Occipital lobe (tissue), 1 donor: ENCODE measurements at regions not wholly inside any gene's neighbourhood (a gene's known extent, or its start where the extent isn't known, plus 50 kb on each side); places are given as distances from the start of the nearest gene placed in this dataset.

ENCODE experiments used
- DNase-seq: peaks from one replicate; lab custom pipeline; 2025; lab: John Stamatoyannopoulos, UW

DNA sequence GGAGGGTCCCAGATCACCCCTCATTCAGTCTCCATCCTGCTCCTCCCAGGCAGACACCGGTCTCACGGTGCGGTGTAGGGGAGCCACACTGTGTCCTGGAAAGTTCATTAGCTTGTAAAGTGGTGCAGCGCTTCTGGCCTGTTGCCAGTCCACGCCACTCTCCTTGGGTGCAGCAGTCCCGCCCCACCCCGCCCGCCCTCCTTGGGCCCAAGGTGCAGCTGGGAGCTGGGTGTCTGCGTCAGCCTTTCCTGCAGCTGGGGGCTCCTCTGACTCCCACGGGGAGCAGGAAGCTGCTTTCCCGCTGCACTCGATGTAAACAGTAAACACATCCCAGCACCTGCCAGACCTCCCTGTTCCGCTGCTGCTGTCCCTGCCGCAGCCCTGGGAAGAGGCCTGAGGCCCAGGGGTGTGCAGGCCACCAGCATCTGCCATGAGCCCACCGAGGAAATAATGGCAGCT lies 53.8 kb upstream of the ASB18 start:
- no peak for DNase-seq

DNA sequence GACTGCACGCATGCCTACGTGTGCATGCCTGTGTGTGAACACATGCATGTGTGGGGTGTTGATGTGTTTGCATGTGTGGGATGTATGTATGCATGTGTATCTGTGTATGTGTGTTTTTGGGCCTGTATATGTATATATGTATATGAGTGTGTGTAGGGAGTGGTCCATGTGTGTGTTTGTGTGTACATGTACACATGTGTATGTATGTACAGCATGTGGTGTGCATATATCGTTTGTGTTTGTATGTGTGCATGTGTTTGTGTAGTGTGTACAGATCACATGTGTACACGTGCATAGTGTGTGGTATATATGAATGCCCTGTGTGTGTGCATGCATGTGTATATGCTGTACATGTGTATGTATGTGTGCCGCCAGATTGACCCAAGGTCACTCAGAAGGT lies 54.2 kb upstream of the ASB18 start:
- no peak for DNase-seq

DNA sequence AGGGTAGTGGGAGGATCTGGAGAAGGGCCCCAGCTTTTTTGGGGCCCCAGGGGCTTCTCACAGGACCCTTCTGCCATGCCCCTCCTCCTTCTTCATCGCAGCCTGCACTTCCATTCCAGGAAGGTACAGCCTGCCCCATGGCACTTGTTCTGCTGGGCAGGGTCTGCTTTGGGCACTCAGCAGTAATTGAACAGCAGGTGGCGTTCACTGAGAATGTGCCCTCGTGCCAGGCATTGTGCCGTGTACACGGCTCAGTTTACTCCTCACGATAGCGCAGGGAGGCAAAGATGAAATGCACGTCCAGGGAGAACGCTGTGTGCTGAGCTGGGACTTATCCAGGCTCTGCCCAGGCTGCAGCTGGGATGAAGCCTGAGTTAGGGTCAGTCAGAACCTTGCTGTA lies 54.8 kb upstream of the ASB18 start:
- DNase-seq = no peak

DNA sequence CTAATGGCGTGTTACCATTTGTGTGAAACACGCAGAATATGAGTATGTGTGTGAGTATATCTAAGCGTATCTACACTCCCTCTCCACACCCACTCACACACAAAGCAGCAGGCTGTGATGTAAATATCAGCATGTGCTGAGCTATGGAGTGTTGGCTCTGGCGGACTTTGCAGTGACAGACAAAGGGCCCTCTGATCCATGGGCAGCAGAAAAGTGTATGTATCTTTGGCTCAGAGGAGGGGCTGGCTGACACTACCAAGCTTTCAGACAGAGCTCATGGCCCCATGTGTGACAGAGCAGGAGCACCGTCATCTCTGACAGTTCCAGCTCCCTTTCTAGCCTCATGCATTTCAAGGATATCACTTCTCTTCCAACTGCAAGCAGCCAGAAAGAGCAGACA lies 57.2 kb upstream of the ASB18 start:
- no peak for DNase-seq

DNA sequence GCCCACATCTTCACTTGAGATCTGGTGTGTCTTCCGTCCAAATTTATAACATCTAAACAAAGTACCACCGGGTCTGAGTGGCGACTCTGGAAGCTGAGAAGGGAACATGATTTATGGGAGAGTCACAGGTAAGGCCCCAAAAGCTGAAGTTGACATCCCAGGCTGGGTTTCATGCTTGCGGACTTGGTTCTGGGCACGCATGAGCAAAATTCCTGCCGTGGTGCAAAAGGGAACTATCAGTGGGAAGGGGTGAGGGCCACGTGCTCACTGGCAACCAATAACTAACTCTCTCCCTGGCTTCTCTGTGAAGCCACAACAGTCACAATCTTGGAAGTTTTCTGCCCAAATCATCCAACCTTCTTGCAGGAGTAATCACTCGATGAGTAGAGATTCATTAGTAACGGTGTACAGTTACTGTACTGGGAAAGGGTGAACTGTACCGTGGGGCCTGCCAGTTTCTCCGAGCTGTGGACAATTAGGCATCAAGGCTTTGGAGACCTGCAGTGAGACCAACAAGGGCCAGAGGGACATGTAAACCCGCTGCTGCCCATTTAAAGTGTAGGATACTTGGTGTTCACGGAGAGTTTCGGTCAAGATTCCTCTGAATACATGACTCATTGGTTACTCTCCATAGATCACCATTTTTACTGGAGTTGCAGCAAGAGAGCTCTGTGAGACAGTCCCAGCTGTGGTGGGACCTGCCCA lies 69.4 kb upstream of the ASB18 start:
- DNase-seq = no peak

DNA sequence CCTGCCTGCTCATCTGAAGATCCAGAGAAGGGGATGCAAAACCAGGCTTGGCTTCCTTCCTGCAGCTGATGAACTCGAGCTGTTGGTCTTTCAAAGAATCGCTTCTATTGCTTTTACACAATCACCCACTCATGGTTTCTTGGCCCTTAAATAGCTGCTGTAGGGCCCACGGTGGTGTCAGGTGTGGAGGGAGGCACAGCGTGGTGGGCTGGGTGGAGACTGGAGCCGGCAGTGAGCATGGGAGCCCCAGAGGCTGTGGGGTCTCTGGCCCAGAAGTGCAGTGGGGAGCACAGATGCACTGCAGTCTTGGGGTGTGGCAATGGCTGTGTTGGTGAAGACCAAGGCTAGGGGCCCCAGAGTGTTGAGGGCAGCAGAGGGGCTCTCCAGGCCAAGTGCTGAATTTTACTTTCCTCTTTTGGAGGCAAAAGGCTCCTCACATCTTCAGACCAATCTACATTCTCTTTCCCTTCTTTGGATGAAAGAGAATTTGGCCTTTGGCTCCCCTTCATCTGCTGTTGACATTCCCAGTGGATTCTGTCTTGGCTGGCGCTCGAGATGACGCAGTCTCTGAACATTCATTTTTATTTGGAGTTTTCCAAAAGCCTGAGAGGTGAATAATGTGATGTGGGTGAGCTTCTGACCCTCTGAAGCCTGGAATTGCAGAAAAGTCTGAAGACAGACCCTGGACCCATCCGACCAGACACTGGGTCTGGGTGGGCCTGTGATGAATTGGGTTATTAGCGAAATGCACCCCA lies 70.1 kb upstream of the ASB18 start:
- no peak for DNase-seq

DNA sequence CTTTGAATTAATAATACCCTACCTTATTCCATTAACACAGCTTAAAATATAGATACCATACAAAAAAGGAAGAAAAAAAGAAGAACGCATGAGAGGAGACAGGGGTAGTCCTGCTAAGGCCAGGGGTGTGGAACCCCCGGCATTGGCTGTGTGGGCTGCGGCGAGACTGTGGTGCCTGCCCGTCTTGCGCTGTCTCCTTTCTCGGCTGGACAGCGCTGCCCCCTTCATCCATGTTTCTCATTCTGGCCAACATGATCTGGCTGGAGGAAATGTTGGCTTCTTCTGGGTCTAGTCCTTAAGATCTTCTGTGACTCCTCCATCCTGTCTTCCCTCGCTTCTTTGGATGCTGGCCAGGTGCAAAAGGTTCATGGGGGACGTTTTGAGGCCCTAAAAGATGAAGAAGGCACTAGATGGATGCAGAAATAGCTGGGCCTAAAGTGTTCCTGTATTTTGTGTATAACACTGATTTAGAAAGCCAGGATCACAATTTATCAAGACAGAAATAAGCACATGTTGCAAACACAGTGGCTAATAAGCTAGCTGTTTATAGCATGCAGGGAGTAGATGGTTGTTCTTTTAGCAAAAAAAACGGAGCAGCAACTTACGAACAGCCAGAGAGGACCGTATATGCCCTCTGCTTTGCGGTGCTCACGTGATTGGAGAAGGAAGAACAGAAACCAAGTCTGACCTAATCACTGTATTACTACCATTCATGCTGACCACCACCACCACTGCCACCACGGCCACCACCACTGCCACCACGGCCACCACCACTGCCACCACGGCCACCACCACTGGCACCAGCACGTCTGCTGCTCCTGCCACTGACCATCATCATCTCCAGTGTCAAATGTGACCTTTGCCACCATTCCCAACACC lies 71.7 kb upstream of the ASB18 start:
- DNase-seq = no peak

DNA sequence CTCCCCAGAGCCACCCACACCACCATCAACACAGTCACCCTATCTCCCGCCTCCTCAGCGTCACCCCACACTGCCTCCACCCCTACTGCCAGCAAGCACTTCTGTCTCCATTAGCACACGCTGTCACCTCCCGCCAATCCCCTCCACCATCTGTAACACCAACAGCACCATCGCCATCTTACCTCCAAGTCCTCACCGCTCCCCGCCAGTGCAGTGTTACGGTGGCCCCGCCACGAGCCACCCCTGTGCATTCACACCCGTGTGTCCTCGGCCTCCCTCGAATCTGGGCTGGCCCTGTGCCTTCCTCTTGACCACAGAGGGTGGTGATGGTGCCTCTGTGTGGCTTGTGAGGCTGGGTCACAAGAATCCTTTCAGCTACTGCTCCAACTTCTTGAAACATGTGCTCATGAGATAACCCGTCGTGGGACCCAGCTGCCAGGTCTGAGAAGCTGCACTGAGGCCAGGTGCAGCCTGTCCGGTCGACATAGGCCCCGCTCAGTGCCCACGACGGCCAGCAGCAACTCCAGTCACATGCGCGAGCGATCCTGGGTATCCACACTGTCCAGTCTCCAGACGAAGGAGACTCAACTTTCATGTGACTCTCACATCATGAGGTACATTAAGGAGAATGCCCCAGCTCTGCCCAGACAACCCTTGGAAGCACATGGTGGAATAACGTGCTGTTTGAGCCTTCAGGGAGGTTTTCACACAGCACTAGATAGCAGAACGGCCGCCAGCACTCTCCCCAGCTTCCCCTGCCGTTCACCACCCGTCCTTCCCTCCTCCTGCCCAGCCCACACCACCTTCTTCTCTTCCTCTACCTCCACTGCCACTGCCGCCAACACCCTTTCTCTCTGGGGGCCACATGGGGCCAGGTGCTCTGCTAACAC lies 72.6 kb upstream of the ASB18 start:
- no peak for DNase-seq

DNA sequence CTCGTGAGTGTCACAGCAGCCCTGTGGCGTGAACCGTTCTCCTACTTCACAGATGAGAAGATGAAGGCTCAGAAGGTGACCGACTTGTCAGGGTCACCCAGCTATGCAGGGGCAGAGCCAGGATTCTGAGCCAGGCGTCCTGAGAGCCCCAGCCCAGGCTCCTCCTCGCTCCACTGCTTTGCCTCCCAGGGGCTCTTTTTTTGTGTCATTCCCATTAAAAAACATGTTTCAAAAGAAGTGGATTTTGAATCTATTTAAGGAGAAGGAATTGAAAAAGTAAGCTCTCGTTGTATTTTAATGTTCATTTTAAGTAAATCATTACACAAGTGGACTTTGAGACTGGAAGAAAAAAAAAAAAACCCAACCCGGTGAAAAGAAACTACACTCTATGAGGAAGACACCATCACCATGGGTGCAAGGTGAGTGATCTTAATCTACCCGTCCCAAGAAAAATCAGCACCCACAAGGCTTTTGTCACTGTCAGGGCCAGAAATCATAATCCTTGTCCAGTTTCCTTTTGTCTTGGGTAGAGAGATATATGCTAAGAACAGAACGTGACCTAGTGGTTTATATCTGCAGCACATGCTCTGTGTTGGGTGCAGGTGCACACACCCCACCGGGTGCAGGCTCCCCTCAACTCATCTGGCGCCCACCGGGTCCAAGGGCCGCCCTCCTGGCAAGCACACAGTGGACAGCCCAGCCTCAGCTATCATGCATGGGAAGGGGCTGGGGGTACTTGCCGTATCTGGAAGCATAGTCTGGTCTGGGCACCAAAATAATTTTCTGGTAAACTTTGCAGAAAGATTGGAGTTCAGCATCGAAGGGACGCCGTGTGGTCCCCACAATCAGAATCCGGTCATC lies 73.5 kb upstream of the ASB18 start:
- DNase-seq = no peak

DNA sequence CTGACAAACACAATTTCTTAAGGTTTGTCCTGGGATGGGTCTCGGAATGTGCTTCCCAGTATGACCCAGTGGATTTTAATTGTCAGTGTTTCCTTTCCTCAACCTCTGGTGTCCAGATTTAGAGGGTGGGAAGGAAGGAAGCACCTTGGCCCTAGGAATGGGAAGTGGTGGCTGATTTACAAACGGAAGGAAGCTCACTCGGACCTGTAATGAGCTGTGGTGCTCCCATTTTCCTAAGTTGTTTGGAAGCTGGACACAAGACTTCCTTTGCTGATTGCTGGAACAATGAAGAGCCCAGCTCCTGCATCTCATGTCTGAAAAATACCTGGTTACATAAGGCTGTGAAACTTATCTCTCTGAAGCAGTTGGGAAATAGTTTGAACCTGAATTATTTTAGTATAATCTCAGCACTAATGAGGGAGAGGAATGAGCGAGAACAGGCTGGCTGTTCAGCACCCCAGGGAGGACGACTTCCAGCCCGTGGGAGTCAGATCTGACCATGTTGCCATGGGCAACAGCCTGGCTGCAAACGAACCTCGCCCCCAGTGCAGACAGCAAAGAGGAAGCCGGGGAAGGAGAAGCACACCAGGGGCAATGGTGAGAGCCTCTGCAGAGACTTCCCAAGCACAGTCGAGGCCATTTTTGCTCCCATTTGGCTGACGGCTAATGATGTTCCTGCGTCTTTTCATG lies 74.4 kb upstream of the ASB18 start:
- DNase-seq = peak; percentile 62

DNA sequence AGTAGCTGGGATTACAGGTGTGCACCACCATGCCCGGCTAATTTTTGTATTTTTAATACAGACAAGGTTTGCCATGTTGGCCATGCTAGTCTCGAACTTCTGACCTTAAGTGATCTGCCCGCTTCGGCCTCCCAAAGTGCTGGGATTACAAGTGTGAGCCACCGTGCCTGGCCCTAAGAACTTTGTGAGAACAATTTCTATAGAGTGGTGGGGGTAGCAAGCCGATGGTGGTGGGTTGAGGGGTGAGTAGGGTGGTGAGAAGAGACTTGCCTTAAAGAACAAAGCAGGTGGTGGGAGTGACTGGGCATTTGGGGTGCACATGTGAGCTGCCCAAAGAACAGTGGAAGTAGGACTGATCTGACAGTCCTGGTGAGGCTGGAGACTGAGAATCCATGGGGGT lies 76.0 kb upstream of the ASB18 start:
- no peak for DNase-seq

DNA sequence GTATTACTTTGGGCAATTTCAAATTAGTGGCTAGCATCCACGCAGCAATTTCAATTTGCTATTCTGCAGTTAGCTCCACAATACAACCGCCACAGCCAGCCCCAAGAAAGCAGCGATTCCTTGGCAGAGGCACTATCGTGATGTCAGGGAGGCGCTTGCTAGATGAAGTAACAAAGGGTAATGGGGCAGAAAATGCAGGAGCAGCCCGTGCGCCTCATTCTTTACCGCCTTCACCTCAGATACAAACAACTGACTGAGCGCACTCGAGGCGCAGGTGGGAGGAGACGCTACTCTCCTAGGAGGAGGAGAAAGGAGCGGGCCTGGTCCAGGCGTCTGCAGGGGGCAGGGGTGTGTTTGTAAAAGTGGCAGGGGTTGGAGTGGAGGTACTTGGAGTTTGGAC lies 76.9 kb upstream of the ASB18 start:
- no peak for DNase-seq

DNA sequence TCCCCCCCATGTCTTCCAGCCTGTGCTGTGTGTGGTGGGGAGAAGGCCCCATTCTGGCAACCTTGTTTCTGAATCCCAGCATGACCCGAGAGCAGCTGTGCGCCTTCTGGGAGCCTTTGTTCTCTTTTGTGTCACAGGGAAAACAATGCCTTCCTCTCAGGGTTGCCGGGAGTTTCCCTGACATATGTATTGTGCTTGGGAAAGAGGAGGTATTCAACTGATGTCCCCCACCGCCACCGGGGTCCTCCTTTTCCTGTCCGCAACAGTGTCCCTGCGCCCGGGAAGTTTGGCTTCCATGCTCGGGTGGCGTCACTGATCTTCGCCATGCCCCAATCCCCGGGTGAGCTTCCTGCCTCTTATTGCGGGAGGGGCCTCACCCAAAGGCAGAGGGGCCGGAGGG lies 77.5 kb upstream of the ASB18 start:
- no peak for DNase-seq

DNA sequence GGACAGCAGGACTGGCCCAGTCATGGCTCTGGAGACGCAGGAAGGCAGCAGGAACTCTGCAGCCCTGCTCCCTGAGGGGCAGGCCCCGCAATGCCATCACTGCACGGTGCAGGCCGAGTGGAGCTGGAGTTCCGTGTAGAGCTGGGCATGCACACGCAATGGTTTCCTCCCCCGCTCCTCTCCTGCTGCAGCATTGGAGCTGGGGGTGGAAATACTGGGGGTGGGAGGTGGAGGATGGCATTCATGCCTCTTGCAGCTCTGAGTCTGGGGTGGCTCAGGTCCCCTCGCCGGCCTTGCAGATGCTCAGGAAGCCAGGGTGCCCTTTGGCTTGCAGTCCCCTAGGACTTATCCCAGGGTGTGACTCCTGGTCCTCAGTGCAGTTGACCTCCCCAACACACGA lies 78.3 kb upstream of the ASB18 start:
- no peak for DNase-seq

DNA sequence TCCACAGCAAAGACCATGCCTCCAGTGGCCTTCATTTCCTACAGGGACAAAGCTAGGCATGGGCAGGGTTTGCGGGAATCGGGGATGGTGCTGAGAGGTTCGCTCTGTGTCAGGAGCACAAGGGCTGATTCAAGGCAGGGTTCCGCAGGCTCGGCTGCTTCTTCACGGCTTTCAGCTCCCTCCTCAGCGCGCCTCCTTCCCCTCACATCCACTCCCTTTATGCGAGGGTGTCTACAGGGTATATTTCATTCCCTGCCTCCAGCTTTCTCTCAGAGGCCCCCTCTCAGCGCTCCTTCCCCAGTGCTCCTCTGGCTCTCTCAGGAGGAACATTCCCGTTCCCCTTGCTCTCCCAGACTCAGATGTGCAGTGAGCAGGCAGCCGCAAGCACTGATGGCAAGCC lies 78.7 kb upstream of the ASB18 start:
- DNase-seq = no peak

DNA sequence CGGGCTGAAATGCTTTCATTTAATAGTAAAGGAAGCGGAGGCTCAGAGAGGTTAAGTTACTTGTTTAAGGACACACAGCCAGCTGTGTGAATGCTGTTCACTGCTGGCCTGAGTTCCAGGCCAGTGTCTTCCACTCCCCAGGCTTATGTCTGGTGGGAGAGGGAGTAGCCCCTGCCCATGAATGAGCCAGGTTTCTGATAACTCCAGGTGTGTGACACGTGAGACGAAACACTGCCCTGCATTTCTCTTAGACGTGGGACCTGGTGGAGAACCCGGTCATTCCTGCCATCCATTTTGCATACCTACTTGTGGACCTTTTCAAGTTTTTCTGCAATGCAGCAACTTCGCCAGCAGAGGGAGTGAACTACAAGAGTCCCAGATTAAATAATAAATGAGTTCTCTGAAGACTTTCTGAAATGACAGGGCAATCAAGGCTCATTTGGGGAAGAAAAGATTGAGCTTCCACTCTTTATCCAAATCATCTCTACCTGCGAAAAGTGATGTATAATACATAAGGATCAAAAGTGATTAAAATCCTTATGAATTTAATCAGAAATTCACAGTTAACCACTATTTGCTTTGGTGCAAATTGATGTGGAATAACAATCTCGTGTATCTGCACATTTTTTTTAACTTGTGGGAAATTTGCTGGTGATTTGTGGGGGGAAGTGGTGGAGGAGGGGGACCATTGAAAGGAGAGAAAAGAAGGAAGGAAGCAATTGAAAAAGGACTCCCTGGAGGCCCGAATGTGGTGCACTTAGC lies 79.4 kb upstream of the ASB18 start:
- peak; percentile 26 for DNase-seq

DNA sequence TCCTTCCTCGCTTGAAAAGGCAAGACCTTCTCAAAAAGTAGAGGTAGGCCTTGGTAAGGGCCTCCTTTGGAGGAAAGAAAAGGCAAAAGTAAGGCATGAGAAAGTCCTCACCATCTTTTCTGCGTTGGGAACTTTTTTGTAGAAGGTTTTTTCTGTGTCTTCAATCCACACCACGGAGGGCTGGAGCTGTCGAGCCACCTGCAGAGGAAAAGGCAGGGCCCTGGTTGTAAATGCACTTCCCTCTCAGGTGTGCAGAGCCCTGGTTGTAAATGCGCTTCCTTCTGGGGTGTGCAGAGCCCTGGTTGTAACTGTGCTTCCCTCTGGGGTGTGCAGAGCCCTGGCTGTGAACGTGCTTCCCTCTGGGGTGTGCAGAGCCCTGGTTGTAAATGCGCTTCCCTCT lies 80.2 kb upstream of the ASB18 start:
- DNase-seq = no peak

DNA sequence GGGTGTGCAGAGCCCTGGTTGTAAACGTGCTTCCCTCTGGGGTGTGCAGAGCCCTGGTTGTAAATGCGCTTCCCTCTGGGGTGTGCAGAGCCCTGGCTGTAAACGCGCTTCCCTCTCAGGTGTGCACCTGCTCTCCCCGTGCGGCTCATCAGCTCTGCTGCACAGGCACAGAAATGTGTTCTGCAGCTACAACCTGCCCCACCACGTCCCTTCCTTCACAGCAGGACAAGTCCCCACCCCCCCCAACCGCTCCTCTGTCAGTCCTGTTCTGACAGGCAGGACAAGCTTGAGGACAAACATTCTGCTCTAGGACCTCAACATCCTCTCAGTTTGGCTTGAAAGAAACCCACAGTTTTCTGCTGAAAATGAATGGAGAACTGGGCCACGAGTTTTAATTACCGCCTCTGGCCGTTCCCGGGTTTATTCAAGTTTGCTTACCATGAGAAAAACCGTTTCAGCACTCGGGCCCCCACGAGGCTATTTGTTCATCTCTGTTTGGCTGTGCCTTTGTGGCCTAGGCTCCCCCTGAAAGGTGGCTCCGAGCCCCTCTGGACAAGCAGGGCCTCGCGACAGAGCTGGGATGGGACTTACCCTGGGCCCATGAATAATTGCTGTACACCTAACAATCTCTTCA lies 81.0 kb upstream of the ASB18 start:
- no peak for DNase-seq
